Gastroesophageal sphincter (tissue), 4 donors: ENCODE measurements at regions not wholly inside any gene's neighbourhood (a gene's known extent, or its start where the extent isn't known, plus 50 kb on each side); places are given as distances from the start of the nearest gene placed in this dataset.

Experiments
- ATAC-seq: fragments of 150-250 bp; one replicate; pipeline ENCODE4 v1.9.1; 2016; ENCODE audit warnings: mild to moderate bottlenecking, moderate library complexity
- H3K27ac ChIP-seq, 4 donors: fragments of 200-600 bp; sonication (generic) in 3 of 4; 1 replicate in 3 of 4; 2 replicates in 1 of 4; pipeline ENCODE4 v1.5.1; 2016 to 2019
- H3K27me3 ChIP-seq: fragments of 200-600 bp; sonication (generic); one replicate; pipeline ENCODE4 v1.5.1; 2019
- H3K36me3 ChIP-seq, 2 donors: fragments of 200-600 bp; sonication (generic); one replicate each; pipeline ENCODE4 v1.5.1; 2019; ENCODE audit warnings: control low read depth in 1 of 2
- H3K4me1 ChIP-seq, 3 donors: fragments of 200-600 bp; sonication (generic); 1 replicate in 2 of 3; 2 replicates in 1 of 3; pipeline ENCODE4 v1.5.1; 2016 to 2019; ENCODE audit warnings: control low read depth in 2 of 3
- H3K4me3 ChIP-seq, 2 donors: fragments of 200-600 bp; sonication (generic); one replicate each; pipeline ENCODE4 v1.5.1; 2019; ENCODE audit warnings: mild to moderate bottlenecking in 1 of 2, moderate library complexity in 1 of 2
- H3K9me3 ChIP-seq, 3 donors: fragments of 200-600 bp; sonication (generic); one replicate each; pipeline ENCODE4 v1.5.1; 2017 to 2019; ENCODE audit warnings: control low read depth in 2 of 3
- EP300 ChIP-seq: sonication (generic); formaldehyde crosslinking; IDR thresholded peaks from one replicate; pipeline ENCODE4 v1.6.1; 2017; ENCODE audit warnings: antibody characterized with exemption, mild to moderate bottlenecking
- POLR2A ChIP-seq, 2 donors: fragments of 450-650 bp; IDR thresholded peaks; one replicate each; pipeline ENCODE4 v1.6.1; 2017; ENCODE audit warnings: antibody characterized with exemption in 2 of 2, mild to moderate bottlenecking in 2 of 2, moderate library complexity in 1 of 2
- POLR2AphosphoS5 ChIP-seq: sonication (generic); formaldehyde crosslinking; IDR thresholded peaks from one replicate; pipeline ENCODE4 v1.6.1; 2017; ENCODE audit warnings: antibody characterized with exemption
- WGBS, 2 donors: methylation state at CpG; one replicate each; pipeline ENCODE4 v1.1.5; 2018; ENCODE audit warnings: low coverage in 1 of 2; 5-methylcytosine and 5-hydroxymethylcytosine counted together
- TF ChIP-seq, protein P1 (sequence below), 4 experiments: fragments of 200-600 bp in 2 of 4; fragments of 450-650 bp in 2 of 4; sonication (generic) in 1 of 4; IDR thresholded peaks; one replicate each; pipeline ENCODE4 v1.5.1; 2017 to 2019; ENCODE audit warnings: antibody characterized with exemption in 4 of 4, mild to moderate bottlenecking in 2 of 4, moderate library complexity in 2 of 4

GRCh38 chr2:60652832-60653340 is 99.4 kb upstream of the BCL11A start:
- H3K9me3 ChIP-seq = no peaks in the 10 kb centered on the region
- TF ChIP-seq POLR2A (IDR thresholded peaks at IDR 0.05) = no peak
- TF ChIP-seq, protein P1, sequence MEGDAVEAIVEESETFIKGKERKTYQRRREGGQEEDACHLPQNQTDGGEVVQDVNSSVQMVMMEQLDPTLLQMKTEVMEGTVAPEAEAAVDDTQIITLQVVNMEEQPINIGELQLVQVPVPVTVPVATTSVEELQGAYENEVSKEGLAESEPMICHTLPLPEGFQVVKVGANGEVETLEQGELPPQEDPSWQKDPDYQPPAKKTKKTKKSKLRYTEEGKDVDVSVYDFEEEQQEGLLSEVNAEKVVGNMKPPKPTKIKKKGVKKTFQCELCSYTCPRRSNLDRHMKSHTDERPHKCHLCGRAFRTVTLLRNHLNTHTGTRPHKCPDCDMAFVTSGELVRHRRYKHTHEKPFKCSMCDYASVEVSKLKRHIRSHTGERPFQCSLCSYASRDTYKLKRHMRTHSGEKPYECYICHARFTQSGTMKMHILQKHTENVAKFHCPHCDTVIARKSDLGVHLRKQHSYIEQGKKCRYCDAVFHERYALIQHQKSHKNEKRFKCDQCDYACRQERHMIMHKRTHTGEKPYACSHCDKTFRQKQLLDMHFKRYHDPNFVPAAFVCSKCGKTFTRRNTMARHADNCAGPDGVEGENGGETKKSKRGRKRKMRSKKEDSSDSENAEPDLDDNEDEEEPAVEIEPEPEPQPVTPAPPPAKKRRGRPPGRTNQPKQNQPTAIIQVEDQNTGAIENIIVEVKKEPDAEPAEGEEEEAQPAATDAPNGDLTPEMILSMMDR (IDR thresholded peaks at IDR 0.05) = no peak
- no peak for TF ChIP-seq POLR2AphosphoS5
- TF ChIP-seq EP300 = no peak
- H3K4me1 ChIP-seq = no peaks in the 10 kb centered on the region
- H3K27ac ChIP-seq = no peak overlapping the region
- no peak overlapping the region for H3K4me3 ChIP-seq
- no peak for ATAC-seq
- WGBS, 2 donors = 77% methylated on average over 13 of the region's 15 CpGs; no CpG with 5 or more reads in 1 of the 2 donors
- H3K27me3 ChIP-seq = peaks cover 6% of the 10 kb centered on the region
- H3K36me3 ChIP-seq = no peaks in the 10 kb centered on the region

DNA sequence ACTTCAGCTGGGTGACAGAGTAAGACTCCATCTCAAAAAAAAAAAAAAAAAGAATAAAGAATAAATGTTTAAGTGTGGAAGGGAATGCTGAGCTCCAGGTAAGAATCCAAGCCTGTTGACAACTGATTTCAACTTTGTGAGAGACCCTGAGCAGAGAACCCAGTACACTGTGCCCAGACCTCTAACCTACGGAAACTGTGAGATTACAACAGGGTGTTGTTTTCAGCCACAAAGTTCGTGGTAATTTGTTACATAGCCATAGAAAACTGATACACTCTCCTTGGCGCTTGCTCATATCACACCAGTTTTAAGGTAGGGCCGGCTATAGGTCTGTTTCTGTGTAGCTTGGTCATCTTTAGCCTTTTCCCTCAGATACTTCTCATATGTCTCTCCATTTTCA is 98.4 kb upstream of the PAPOLG start:
- Histone ChIP-seq H3K36me3 (no peaks in the 10 kb centered on the region), H3K27me3 (peaks cover 6% of the 10 kb centered on the region), H3K4me1 (no peaks in the 10 kb centered on the region), H3K27ac (no peak overlapping the region), H3K4me3 (no peak overlapping the region), H3K9me3 (peaks cover 0 to 6% (median 0%) of the 10 kb centered on the region in 3 donors)
- 91 to 94% methylated on average over 3 to 4 of the region's 4 CpGs for WGBS, 2 donors
- ATAC-seq = no peak
- TF ChIP-seq, protein P1 (IDR thresholded peaks at IDR 0.05) = no peak
- no peak for TF ChIP-seq POLR2A (IDR thresholded peaks at IDR 0.05)
- no peak for TF ChIP-seq EP300
- TF ChIP-seq POLR2AphosphoS5 = no peak

- H3K27me3 ChIP-seq = peaks cover 4% of the 10 kb centered on the region
- no peak for ATAC-seq
- WGBS, 2 donors = 72 to 84% methylated on average over 5 of the region's 5 CpGs
- H3K4me1 ChIP-seq = no peaks in the 10 kb centered on the region
- H3K27ac ChIP-seq = no peak overlapping the region
- H3K4me3 ChIP-seq = no peak overlapping the region
- TF ChIP-seq EP300 = no peak
- no peak for TF ChIP-seq POLR2AphosphoS5
- TF ChIP-seq POLR2A (IDR thresholded peaks at IDR 0.05) = no peak
- TF ChIP-seq, protein P1 (IDR thresholded peaks at IDR 0.05) = no peak
- peaks cover 0 to 16% (median 0%) of the 10 kb centered on the region in 3 donors for H3K9me3 ChIP-seq
- no peaks in the 10 kb centered on the region for H3K36me3 ChIP-seq
These were observed 97.0 kb upstream of the PAPOLG start for GRCh38 chr2:60659026-60659425.

- WGBS, 2 donors = no CpG with 5 or more reads among the region's 1 CpG
- TF ChIP-seq POLR2A (IDR thresholded peaks at IDR 0.05) (no peak), EP300 (no peak), POLR2AphosphoS5 (no peak)
- TF ChIP-seq, protein P1 (IDR thresholded peaks at IDR 0.05) = no peak
- Histone ChIP-seq H3K27ac (no peak overlapping the region), H3K4me1 (no peaks in the 10 kb centered on the region), H3K27me3 (peaks cover 4% of the 10 kb centered on the region), H3K4me3 (no peak overlapping the region), H3K36me3 (no peaks in the 10 kb centered on the region), H3K9me3 (peaks cover 0 to 16% (median 0%) of the 10 kb centered on the region in 3 donors)
- ATAC-seq = no peak
These were observed 94.9 kb upstream of the PAPOLG start for GRCh38 chr2:60661073-60661738.

DNA sequence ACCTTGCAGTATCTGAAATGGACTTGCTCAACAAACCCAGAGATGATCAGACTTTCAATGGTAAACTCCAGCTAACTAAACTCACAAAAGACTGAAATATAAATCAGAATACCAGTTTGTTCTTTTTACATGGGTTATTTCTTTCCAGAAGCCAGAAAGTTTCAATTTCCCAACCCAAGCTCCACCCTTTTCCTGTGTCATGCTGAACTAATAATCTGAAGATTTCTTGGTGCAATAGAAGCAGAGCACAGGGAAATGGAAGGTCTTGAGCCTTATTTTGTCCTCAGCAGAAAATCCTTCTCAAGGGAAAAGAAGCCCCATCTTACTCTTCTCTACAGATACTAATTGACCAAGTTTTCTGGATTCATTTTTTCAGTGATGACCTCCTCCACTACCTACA is 93.3 kb upstream of the PAPOLG start:
- Histone ChIP-seq H3K4me3 (no peak overlapping the region), H3K36me3 (no peaks in the 10 kb centered on the region), H3K9me3 (peaks cover 0 to 16% (median 0%) of the 10 kb centered on the region in 3 donors), H3K27ac (no peak overlapping the region), H3K27me3 (peaks cover 4% of the 10 kb centered on the region), H3K4me1 (no peaks in the 10 kb centered on the region)
- ATAC-seq = no peak
- TF ChIP-seq EP300 (no peak), POLR2AphosphoS5 (no peak), POLR2A (IDR thresholded peaks at IDR 0.05) (no peak)
- TF ChIP-seq, protein P1 (IDR thresholded peaks at IDR 0.05) = no peak
